ENCODE measurements at regions not wholly inside any gene's neighbourhood (a gene's known extent, or its start where the extent isn't known, plus 50 kb on each side); places are given as distances from the start of the nearest gene placed in this dataset.
"Not testable (repeated sequence)": the region's sequence is repeated elsewhere in the genome, so short reads cannot be mapped to it uniquely, and the experiment has no call there.

DNA sequence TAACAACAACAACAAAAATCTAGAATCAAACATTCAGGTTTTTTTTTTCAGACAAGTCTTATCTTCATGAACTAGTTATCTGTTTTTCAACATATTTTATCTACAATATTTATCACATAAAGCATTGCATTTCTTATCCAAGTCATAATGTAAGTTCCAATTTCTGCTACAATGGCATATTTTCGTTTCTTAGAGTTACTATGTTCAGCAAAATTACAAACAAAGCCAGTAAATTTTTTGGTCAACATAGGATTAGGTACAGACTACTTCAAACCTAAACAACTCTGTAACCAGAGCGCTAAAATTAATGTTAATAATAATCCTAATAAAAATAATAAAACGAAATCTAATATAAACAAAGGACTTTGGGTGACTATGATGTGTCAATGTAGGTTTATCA is 165.4 kb upstream of the TACR3 start:
- no peak for DNase-seq (ENCODE audit: low read depth in 1 of 2, low spot score in 1 of 2)

DNA sequence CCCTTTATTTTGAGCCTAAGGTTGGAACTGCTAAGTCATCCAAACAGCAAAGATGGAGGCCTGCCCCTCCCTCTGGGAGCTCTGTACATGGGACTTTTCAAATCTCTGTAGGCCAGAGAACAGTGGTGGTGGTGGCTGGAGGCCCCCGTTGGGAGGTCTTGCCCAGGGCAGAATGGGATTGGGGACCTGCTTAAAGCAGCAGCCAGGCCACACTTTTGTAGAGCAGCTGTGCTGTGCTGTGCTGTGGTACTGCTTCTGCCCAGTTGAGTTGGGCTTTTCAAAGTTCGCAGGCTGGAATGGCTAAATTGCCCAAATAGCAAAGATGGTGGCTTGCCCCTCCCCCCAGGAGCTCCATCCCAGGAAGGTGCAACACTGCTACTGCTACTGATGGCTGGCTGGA is 147.5 kb upstream of the TACR3 start:
- DNase-seq (ENCODE audit: low read depth in 1 of 2, low spot score in 1 of 2), result no peak

DNA sequence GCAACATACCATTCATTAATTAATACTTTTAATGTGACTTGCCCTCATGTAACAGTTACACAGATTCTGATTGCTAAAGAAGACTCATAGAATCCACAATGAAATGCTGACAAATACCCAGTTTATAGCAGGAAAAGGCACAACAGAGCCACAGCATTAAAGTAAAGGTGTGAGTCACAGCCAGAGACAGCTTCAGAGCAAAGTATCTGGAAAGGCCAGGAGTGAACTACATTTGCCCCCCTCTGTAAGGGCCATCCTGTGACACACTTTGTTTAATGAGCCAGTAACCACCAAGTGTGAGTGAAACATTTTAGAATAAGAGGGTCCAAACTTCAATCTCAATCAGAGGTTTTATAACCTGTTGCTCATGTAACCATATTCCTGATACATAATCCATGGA is 133.8 kb upstream of the TACR3 start:
- DNase-seq (ENCODE audit: low read depth in 1 of 2, low spot score in 1 of 2), result no peak

DNA sequence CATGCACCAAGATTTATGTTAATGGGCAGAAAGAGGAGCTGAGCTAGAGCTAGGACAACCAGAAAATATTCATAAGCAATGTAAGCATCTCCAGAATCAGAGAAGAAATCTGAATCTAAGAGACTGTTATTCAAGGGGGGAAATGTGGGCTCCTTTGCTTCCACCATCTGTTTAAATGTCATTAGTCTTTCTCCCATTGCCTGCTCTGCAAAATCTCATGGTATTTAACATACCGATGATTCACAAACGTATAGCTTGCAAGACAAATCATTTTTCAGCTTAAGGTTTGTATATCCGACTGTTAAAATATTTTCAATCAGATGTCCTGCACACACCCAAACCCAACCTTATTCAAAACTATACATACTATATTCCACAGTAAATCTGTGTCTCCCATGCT is 133.4 kb upstream of the TACR3 start:
- no peak for DNase-seq (ENCODE audit: low read depth in 1 of 2, low spot score in 1 of 2)

DNA sequence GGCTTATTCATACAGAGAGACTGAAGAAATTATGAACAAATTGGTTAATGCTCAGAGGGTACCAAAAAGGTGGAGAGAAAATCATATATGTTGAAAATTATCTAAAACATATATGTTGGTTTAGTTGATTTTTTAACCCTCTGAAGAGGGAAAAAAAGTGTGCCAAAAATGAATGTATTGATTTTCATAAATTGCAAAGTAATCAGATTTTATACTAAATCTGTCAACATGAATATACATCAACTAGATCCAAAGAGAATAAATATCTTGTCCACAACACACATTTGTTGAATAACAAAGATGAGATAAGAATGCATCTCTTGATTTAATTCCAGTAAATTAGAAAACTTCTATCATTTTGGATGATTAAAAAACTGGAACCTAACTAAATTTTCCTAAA is 125.3 kb upstream of the TACR3 start:
- DNase-seq (ENCODE audit: low read depth in 1 of 2, low spot score in 1 of 2), result no peak

DNA sequence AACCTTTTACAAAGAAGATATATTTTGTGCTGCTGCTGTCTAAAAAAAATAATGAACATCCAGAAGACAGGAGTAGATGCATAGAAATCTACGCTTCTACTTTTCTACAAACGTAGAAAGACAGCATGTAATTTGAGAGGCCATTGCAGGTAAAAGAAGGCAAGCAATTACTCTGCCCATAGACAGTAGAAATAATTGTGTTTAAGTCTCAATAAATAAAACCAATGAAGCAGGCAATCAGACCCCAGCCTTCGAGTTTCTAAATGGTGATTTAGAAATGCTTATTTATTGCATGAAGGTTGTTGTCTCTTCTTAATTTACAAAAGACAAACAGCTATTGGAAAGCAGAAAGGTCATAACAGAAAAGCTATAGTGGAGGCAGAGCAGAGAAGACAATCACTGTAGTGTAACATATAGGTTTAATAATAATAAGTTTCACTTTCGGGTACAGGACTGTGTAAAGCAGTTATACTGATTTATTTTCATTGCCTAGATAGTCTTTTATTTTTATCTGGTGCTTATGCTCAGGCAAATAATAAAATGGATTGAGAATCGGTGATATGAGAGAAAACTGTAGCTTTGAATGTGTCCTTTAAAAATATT is 123.0 kb upstream of the TACR3 start:
- DNase-seq (ENCODE audit: low read depth in 1 of 2, low spot score in 1 of 2), result no peak

DNA sequence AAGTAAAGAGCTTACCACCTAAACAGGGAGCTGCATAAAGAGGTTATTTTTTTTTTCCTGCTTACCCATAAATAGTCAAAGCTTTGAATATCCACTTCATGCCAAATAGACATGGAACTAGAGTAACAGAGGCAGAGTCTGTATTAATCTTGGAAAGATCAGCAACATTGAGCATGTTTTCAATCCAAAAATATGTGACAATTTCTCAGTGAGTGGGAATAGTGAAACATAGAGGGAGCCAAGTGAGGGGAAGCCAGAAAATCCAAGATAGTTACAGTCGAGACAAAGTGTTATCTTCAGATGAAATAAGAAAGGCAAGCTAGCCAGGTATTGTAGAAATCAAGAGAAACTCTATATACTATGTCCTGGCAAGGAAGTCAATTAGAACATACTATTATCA is 122.3 kb upstream of the TACR3 start:
- no peak for DNase-seq (ENCODE audit: low read depth in 1 of 2, low spot score in 1 of 2)

DNA sequence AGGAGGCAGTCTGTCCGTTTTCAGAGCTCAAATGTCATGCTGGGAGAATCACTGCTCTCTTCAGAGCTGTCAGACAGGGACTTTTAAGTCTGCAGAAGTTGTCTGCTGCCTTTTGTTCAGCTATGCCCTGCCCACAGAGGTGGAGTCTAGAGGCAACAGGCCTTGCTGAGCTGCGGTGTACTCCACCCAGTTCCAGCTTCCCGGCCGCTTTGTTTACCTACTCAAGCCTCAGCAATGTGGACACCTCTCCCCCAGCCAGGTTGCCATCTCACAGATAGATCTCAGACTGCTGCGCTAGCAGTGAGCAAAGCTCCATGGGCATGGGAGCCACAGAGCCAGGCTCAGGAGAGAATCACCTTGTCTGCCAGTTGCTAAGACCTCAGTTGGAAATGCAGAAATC is 90.5 kb upstream of the TACR3 start:
- DNase-seq (ENCODE audit: low read depth in 1 of 2, low spot score in 1 of 2), result not testable (repeated sequence)

DNA sequence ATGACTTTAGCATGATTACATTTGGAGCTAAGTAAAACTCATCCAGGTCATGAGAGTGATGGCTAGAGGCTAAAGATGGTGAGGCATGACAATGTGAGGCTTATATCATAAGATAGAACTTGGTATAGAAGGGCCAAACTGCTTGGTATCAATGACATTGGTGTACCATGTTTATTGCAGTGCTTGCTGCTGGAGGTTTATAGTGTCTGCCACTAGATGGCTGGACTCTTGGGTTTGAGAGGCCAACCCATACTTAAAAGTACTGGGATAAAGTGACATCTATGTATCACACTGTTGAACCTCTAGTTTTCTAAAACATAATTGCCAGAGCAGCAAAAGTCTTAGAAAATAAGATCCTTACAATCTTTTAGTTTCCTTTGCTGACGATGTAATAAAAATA is 83.0 kb upstream of the TACR3 start:
- no peak for DNase-seq (ENCODE audit: low read depth in 1 of 2, low spot score in 1 of 2)

DNA sequence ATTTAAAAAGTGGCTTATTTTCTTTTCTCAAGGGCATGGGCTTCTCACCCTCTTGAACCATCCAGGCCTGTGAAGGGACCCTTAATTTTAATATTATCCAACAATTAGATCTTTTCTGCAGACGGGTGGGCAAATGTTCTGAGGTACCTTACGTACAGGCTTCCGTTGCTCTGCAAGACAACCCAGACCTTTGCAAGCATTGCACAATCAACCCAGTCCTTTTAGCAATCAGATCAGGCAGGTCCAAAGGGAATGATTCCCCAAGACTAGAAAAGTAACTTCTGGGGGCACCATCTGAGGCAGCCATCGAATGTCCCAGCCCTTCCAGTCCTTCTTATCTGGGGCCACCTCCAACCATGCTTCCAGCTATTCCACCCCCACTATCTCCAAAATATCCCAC is 67.3 kb upstream of the TACR3 start:
- DNase-seq (ENCODE audit: low read depth in 1 of 2, low spot score in 1 of 2), result no peak

DNA sequence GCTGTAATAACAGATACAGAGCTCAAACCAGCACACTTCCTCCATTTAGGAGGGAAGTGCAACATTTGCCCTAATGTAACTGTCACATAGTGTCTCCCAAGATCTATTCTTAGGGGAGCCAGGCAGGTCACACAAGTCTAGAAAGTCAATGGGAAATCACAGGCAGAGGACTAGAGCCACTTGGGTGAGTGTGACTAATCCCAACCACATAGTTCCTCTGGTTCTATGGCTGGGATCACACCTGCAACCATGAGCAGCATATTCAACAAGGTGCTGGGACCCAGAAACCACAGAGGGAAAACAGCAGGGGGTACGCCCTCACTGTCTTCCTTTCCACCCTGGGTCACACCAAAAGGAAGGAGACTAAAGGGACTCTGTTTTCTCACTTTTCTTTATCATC is 66.8 kb upstream of the TACR3 start:
- no peak for DNase-seq (ENCODE audit: low read depth in 1 of 2, low spot score in 1 of 2)

DNA sequence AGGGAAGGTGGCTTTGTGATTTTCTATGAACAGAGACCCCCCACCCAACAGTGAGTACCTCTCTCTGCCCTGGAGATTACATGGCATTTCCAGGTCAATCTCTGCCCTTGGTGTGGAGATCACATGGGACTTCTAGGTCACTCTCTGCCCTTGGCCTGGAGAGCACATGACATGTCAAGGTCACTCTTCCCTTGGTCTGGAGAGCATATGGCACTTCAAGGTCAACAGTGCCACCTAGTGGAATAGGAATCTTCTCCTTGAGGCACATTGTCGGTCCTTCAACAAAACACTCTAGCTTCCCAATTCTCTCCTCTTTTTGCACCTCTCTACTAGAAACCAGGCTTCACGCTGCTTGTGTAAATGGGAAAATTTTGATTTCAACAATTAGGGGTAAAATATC is 66.2 kb upstream of the TACR3 start:
- DNase-seq (ENCODE audit: low read depth in 1 of 2, low spot score in 1 of 2), result no peak

DNA sequence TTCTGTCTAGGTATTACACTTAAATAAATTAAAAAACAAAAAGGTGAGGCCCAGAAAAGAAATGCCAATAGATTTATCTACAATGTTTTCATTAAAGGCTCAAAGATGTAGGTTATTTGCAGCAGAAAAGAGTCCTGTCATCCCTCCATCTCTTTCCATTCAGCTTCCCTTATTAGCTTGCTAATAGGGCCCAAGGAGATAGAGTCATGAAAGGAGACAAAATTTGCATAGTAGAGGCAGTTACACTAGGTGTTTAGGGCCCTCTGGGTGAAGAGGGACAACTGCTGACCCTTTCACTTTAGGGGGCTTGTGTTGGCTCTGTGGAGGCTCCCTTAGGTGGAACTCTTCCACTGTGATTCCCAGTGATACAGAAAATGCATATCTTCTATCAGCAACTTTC is 58.4 kb upstream of the TACR3 start:
- no peak for DNase-seq (ENCODE audit: low read depth in 1 of 2, low spot score in 1 of 2)

DNA sequence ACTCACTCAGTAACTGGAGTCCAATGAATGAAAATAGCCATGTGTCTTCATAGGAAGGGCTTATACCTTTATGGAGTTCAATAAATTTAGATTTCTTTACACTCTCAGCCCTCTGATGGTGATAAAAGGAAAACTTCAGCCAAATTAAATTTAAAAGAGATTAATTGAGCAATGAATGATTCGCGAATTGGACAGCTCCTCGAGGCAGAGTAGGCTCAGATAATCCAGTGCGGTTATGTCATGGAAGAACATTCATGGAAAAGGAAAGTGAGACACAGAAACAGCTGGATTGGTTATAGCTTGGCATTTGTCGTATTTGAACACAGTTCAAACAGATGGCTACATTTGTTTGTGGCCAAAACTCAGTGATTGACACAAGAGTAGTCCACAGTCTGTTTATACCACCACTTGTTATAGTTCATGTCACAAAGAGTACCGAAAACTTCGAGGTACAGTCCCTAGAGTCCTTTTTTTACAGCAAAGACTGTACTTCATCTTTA is 54.6 kb upstream of the TACR3 start:
- no peak for DNase-seq (ENCODE audit: low read depth in 1 of 2, low spot score in 1 of 2)

DNA sequence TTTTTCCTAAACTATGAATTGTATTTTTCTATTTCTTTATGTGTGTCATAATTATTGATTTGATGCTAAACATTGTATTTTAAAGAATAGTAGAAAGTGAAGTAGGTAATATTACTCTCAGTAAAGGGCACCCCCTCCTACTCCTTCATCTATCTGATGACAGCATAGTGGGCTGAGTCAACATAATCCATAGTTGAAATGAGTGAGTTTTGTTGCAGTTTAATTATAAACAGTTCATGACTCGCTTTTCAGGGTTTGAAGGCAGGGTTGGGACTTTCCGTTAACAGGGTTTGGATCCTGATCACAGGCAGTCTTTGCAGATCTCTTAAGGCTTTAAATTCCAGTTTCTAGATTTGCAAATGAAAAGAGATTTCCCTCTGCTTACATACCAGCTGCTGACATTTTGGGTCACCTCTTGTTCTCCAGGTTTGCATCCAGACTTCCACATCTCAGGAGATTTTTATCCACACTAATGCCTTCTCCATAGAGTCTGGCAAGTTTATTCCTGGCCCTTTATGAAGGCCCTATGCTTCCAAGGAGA is 54.0 kb upstream of the TACR3 start:
- no peak for DNase-seq (ENCODE audit: low read depth in 1 of 2, low spot score in 1 of 2)

Measured in activated CD4-positive, alpha-beta T cell treated with anti-CD3 and anti-CD28 coated beads, Interleukin-2, amount 50 U/mL, for 24 hours (primary cell).